ENCODE measurements at regions not wholly inside any gene's neighbourhood (a gene's known extent, or its start where the extent isn't known, plus 50 kb on each side); places are given as distances from the start of the nearest gene placed in this dataset.

DNA sequence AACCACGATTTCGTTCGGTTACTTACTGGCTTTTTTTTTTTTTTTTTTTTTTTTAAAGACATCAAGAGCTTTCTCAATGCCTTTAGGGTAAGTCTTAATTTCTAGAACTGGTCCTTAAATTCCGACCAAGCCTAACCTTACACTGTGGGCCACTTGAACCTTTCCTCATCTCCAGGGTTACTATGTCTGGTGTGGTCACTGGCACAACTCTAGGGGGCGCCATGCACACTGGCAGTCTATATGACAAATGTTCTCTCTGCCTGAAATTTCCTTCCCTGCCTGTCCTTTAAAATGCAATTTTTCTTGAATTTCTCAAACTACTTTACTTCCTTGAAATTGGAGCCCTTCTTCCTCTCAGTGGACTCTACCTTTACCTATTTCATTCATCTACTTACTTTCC lies 227.4 kb downstream of the KLF5 start:
- Histone ChIP-seq H3K4me1 (no peaks in the 10 kb centered on the region), H3K9me3 (no peaks in the 10 kb centered on the region), H3K36me3 (no peaks in the 10 kb centered on the region), H3K27me3 (no peaks in the 10 kb centered on the region), H3K27ac (no peak overlapping the region), H3K4me3 (no peak overlapping the region)
- no peak for TF ChIP-seq POLR2A (IDR thresholded peaks at IDR 0.05)
- no peak for TF ChIP-seq EP300 (IDR thresholded peaks at IDR 0.05)
- TF ChIP-seq, protein P1, sequence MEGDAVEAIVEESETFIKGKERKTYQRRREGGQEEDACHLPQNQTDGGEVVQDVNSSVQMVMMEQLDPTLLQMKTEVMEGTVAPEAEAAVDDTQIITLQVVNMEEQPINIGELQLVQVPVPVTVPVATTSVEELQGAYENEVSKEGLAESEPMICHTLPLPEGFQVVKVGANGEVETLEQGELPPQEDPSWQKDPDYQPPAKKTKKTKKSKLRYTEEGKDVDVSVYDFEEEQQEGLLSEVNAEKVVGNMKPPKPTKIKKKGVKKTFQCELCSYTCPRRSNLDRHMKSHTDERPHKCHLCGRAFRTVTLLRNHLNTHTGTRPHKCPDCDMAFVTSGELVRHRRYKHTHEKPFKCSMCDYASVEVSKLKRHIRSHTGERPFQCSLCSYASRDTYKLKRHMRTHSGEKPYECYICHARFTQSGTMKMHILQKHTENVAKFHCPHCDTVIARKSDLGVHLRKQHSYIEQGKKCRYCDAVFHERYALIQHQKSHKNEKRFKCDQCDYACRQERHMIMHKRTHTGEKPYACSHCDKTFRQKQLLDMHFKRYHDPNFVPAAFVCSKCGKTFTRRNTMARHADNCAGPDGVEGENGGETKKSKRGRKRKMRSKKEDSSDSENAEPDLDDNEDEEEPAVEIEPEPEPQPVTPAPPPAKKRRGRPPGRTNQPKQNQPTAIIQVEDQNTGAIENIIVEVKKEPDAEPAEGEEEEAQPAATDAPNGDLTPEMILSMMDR (IDR thresholded peaks at IDR 0.05) = no peak
- no peak for DNase-seq (ENCODE audit: low spot score in 2 of 2)
- WGBS, 2 donors = 85% methylated on average over 5 of the region's 5 CpGs

DNA sequence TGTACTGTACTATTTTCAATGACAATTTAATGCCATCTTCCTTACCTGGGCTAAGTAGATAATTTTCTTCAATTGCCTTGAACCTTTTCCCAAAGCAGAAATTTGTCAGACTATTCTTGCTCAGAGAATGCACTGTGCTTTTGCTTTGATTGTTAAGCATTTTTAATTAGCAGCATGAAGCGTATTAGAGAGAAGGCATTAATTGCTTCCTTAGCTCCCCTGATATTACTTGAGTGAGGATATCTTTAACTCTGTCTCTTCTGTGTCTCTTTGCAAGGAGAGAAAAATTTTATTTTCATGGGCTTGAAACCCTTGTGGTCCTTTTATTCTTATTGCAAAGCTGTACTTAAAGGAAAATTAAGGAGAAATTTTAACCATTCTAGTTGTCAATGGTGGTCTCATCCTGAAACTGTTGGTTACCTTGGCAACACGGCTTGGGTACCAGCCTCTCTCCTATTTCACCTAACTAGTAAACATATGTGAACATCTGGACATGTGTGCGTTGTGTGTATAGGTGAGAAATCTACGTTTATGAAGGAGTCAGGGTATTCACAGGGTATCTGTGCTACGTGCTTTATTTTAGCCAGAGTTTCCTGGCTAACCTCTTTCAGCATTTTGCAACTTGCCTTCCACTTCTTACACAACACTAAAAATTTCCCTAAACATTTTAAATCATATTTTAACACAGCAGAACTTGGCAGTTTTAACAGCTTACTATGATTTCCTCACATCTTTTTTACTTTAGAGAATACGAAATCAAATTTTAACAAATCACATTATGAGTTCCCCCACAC lies 225.5 kb downstream of the KLF5 start:
- Histone ChIP-seq H3K27ac (no peak overlapping the region), H3K9me3 (no peaks in the 10 kb centered on the region), H3K4me1 (no peaks in the 10 kb centered on the region), H3K27me3 (no peaks in the 10 kb centered on the region), H3K36me3 (no peaks in the 10 kb centered on the region), H3K4me3 (no peak overlapping the region)
- 77 to 81% methylated on average over 6 of the region's 6 CpGs for WGBS, 2 donors
- TF ChIP-seq POLR2A (IDR thresholded peaks at IDR 0.05) (no peak), EP300 (IDR thresholded peaks at IDR 0.05) (no peak)
- TF ChIP-seq, protein P1 (IDR thresholded peaks at IDR 0.05) = no peak
- DNase-seq (ENCODE audit: low spot score in 2 of 2) = no peak

DNA sequence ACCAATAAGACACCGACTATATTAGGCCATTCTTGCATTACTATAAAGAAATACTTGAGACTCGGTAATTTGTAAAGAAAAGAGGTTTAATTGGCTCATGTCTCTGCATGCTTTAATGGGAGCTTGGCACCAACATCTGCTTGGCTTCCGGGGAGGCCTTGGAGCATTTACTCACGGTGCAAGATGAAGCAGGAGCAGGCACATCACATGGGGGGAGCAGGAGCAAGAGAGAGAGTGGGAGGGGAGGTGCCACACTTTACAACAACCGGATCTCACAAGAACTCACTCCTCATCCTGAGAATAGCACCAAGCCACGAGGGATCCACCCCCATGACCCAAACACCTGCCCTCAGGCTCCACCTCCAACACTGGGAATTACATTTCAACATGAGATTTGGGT lies 224.8 kb downstream of the KLF5 start:
- 76 to 80% methylated on average over 6 of the region's 6 CpGs for WGBS, 2 donors
- DNase-seq (ENCODE audit: low spot score in 2 of 2) = no peak
- Histone ChIP-seq H3K27me3 (no peaks in the 10 kb centered on the region), H3K36me3 (no peaks in the 10 kb centered on the region), H3K27ac (no peak overlapping the region), H3K9me3 (no peaks in the 10 kb centered on the region), H3K4me1 (no peaks in the 10 kb centered on the region), H3K4me3 (no peak overlapping the region)
- no peak for TF ChIP-seq POLR2A (IDR thresholded peaks at IDR 0.05)
- TF ChIP-seq, protein P1 (IDR thresholded peaks at IDR 0.05) = no peak
- no peak for TF ChIP-seq EP300 (IDR thresholded peaks at IDR 0.05)

DNA sequence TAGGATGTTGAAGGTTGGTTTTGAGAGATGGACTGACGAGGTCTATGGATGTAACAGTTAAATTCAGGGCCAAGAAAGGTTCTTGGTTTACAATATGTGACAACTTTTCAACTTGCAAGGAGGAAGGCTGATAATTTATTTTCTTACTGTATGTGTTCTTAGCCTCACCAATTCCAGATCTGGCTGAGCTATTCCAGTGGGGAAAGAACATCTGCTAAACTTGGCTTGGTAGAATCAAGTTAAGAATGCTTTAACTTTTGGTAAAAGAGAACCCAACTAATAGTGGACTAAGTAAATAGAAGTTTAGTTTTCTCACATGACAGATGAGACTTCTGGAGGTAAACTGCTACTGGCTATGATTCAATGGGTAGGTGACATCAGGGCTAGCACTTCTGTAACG lies 222.9 kb downstream of the KLF5 start:
- TF ChIP-seq POLR2A (IDR thresholded peaks at IDR 0.05) (no peak), EP300 (IDR thresholded peaks at IDR 0.05) (no peak)
- TF ChIP-seq, protein P1 (IDR thresholded peaks at IDR 0.05) = no peak
- H3K27me3 ChIP-seq = no peaks in the 10 kb centered on the region
- no peak overlapping the region for H3K4me3 ChIP-seq
- 75 to 79% methylated on average over 2 of the region's 2 CpGs for whole genome bisulfite sequencing, 2 donors
- H3K27ac ChIP-seq = no peak overlapping the region
- H3K36me3 ChIP-seq = no peaks in the 10 kb centered on the region
- no peak for DNase-seq (ENCODE audit: low spot score in 2 of 2)
- H3K4me1 ChIP-seq = no peaks in the 10 kb centered on the region
- H3K9me3 ChIP-seq = no peaks in the 10 kb centered on the region

DNA sequence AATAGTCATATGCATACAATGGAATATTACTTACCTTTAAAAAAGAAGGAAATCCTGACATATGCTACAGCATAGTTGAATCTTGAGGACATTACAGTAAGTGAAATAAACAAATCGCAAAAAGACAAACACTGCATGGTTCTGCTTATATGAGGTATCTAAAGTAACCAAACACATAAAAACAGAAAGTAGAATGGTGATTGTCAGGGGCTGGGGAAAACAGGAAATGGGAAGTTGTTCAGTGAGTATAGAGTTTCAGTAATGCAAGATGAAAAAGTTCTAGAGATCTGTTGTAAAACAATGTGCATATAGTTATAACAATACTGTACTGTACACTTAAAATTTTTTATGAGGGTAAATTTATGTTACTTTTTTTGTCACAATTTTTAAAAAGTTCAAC lies 219.4 kb downstream of the KLF5 start:
- Histone ChIP-seq H3K4me1 (no peaks in the 10 kb centered on the region), H3K9me3 (no peaks in the 10 kb centered on the region), H3K27ac (no peak overlapping the region), H3K36me3 (no peaks in the 10 kb centered on the region), H3K4me3 (no peak overlapping the region), H3K27me3 (no peaks in the 10 kb centered on the region)
- 95 to 98% methylated on average over 1 of the region's 1 CpG for WGBS, 2 donors
- no peak for DNase-seq (ENCODE audit: low spot score in 2 of 2)
- TF ChIP-seq EP300 (IDR thresholded peaks at IDR 0.05) = no peak
